HG02588 (cell line): ENCODE measurements at regions not wholly inside any gene's neighbourhood (a gene's known extent, or its start where the extent isn't known, plus 50 kb on each side); places are given as distances from the start of the nearest gene placed in this dataset.
"Not testable (repeated sequence)": the region's sequence is repeated elsewhere in the genome, so short reads cannot be mapped to it uniquely, and the experiment has no call there.

ENCODE experiments used
- ATAC-seq: cut with Tn5 transposase; IDR thresholded peaks from one replicate; pipeline ENCODE4 v1.9.1; 2021; ENCODE audit warnings: mild to moderate bottlenecking, moderate library complexity; ENCODE audit not compliant: unreplicated experiment

DNA sequence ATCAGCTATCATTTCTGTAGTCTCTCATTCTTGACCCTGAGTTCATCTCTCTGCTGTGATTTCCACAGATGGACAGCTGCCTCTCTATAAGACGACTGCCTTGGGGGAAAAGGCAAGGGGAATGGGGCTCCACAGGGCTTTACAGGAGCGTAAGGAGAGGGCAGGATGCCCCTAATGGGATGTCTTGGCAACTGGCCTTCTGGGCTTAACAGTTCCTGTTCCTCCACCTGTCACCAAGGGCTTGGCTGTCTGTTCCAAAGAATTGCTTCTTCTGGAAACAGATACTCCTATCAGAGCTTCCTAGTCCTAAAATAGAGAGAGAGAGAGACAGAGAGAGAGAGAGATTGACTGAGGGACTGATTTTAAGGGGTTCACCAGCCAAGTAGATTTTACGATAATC lies 181.9 kb downstream of the TMEM200A start:
- no peak for ATAC-seq

DNA sequence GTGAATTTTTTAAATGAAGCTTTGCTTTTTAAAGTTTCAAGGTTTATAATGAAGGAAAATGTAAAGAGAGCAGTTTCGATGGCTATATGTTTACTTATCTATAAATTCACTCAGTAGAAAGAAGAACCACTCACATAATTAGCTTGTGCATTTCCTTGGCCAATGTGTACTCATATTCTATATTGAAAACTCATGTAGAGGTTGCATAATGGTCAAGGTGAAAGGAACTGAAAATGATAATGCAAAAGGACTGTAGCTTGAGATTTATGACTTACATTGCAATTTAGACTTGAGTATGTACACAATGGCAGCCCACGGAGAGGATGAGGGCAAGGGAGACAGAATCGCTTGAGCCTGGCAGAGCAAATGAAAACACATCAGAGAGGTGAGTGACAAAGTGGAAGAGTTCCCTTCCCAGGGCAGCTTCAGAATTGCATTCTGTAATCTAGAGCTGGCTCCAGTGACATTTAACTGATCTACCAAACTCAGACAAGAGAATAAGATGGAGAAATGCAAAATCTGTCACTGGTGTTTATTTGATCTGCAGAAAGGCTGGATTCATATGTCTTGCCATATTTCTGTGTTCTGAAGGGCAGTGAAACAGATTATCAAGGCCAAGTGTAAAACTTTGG lies 191.8 kb downstream of the TMEM200A start:
- no peak for ATAC-seq

DNA sequence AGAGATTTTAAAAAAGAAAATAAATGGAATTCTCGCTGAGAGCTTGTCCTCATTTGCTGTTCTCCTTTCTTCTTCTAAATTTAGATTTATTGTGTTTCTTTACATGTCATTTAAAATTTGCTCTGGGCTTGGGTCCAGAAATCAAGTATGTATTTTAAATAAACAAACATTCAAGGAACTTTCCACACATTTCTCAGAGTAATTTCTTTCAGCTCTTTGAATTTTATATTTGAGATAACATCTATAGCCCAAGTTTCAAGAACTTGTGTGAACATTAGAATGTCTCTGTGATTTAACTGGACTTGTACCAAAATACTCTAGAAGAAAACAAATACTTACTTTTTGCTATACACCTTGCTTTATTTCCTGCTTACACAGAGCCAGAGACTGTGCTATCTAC lies 192.3 kb downstream of the TMEM200A start:
- ATAC-seq: no peak

DNA sequence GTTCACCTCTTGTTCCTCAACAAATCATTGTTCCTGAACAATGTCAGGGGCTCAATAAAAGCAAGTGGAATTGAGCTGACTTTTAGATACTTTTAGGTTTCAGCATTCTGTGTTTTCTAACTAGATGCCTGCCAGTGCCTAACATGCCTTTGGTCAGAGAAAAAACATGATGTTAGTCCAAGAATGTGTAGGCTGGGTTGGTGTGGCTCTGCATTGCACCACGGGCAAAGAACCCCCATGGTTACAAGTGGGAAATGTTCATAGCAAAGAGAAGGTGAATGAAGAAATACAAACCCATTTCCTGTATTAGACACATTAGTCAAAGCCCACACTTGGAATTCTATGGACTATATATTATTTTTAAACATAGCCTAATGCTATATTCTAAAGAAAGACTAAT lies 193.3 kb downstream of the TMEM200A start:
- no peak for ATAC-seq

DNA sequence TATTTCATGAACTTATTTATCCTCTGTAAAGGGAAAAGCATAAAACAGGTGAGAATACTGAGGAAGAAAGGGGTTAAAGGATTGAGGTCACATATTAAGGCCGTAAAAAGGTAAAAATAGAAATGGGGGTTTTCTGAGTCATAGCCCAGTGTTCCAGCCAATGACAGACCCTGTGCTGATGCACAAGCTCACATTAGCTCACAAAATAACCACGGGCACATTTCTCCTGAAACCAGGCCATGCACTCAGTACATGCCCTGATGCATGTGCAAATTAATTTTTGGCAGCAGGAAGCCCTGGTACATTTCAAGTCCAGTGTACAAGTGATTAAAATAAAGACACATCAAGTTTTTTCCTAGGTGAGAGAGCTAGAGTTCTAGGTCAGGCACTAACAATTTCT lies 194.4 kb downstream of the TMEM200A start:
- no peak for ATAC-seq

DNA sequence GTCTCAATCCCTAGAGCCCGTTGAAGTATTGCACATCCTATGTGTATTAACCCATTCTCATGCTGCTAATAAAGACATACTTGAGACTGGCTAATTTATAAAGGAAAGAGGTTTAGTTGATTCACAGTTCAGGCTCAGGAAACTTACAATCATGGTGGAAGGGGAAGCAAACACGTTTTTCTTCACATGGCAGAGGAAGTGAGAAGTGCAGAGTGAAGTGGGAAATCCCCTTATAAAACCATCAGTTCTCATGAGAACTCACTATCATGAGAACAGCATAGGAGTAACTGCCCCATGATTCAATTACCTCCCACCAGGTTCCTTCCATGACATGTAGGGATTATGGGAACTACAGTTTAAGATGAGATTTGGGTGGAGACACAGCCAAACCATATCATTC lies 195.3 kb downstream of the TMEM200A start:
- not testable (repeated sequence) for ATAC-seq

DNA sequence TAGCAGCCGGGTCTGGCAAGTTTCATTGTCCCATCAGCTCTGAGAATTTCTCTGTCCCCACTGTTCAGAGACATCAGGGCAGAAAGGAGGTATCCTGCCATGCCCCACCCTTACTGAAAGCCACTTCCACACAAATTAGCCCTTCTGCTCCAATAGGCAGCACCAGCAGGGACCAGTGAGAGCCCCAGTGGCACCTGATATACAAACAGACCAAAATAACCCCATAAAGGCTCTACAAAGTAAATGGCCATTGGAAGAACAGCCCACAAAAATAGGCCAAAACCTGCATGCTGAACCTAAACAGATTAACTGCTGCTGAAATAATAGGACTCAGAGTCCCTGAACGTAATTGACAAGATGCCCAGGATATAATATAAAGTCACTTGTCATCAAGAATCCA lies 199.9 kb downstream of the TMEM200A start:
- no peak for ATAC-seq

DNA sequence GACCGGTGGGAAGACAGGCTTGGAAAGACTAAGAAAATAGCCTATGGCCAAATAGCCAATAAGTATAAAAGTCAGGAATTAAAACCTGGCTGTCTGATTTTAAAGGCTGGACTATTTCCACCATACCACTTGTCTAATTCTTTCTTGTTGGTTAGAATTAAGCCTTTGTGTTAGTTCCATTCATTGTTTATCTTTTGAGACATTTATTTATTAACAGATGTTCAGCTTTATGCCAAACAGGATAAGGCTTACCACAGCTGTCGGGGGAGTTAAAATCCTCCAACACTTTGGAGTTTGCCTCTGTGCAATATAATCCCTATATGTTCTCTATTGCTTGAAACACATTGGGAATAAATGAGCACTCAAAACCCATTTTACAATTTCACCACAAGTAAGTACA lies 208.3 kb downstream of the TMEM200A start:
- ATAC-seq: no peak

DNA sequence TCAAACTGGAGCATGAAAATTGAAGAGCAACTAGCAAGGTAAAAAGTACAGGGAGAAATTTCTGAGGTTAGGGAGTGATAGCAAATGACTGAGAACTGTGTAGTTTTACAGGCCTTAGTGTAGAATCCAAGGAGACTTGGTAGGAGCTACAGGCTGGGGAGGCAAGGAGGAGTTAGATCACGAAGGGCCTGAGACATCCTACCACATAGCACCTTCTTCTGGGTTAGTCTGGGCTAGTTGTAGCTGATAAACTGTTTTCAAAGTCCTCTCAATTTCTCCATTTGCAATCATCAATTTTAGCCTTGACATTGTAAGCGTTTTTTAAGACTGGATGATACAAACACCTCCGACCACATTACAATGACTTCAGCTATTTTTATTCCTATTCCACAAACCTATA lies 209.7 kb downstream of the TMEM200A start:
- ATAC-seq: no peak

DNA sequence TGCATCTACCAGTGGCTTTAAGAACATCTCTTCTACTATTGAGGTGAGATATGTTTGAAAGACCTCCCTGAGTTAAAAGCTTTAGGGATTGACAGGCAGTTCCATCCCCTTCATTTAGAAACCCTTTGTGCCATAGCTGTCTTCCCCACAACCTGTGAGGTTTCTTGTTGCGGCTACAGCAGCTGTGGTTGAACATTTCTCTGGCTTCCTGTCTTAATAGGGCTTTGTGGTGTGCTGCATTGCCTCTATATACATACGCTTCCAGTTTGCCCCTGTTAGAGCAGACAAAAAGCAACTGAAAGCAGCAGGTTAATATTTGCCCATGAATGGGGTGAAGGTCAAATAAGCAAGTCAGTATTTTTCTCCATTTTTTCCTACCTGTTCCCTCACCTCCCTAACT lies 210.2 kb downstream of the TMEM200A start:
- peak; percentile 100 for ATAC-seq

DNA sequence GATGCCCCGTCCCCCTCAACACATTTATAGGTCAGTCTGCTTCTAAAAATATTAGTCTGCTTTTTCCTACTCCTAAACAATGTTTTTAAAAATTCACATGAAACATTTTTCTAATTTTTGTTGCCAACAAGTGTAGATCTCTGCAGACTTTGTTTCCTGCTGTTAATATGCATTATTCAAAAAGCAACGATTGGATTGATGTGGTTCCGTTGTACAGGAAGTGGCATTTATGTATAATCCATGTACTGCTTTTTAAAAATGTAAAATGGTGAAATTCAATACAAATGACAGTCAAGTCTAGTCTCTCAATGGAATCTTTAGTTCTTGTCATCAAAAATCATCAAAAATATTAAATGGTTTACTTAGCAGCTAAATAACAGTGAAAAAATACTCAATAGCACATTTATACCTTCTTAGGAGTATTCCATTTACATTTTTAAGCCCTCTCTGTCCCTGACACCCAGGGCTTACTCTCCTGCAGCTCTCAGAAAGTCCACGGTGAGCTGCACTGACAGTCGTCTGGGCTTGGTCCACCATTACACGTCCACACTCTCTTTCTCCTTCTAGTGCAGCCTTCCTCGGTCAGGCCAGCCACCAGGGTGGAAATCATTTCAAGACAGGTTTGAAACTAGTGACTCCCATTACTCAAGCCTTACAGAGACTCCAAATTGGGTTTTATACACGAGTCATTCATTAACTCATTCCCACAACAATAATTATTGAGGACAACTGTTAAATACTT lies 211.5 kb downstream of the TMEM200A start:
- no peak for ATAC-seq

DNA sequence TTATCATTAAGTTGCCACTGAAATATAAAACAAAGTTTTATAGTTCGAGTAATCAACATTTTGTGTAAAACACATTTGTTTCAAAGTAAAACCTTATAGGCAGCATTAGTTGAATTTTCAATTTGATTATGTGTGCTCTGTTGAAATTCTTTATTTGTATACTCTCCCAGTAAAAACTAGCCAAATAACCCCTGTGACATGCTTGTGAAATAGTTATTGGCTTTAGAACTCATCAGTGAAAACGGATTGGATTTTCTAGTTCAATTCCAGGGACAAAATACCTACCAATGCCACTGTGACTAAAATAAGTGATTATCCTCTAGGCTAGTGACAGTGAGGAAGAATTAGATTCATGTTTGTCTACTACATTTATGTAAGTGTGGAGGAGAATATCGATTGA lies 212.9 kb downstream of the TMEM200A start:
- ATAC-seq: no peak

DNA sequence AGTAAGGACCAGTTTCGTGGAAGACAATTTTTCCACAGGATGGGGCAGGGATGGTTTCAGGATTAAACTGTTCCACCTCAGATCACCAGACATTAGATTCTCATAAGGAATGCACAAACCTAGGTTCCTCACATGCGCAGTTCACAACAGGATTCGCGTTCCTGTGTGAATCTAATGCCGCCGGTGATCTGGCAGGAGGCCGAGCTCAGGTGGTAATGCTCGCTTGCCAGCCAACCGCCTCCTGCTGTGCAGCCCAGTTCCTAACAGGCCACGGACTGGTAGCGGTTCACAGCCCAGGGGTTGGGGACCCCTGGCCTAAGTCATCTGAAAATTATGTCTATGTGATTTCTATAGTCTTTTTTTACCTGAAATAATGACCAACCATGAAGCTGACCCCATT lies 217.5 kb downstream of the TMEM200A start:
- ATAC-seq: no peak

DNA sequence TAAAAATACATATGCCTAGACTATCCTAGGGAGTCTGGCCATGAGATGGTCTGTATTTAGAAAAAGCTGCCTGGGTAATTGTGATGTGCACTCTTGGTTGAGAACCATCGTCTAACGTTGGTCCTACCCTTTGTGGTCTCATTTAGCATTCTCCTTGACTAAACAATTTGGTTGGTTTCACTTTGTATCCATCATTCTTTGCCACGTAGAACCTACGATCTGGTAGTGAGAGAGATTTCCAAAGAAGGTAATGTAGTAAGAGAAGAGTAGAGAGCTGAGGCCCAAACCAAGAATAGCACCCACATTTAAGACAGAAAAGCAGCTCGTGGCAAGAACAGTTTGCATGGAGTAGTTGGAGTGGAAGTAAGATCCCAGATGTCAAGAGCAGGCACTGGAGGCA lies 219.8 kb downstream of the TMEM200A start:
- no peak for ATAC-seq

DNA sequence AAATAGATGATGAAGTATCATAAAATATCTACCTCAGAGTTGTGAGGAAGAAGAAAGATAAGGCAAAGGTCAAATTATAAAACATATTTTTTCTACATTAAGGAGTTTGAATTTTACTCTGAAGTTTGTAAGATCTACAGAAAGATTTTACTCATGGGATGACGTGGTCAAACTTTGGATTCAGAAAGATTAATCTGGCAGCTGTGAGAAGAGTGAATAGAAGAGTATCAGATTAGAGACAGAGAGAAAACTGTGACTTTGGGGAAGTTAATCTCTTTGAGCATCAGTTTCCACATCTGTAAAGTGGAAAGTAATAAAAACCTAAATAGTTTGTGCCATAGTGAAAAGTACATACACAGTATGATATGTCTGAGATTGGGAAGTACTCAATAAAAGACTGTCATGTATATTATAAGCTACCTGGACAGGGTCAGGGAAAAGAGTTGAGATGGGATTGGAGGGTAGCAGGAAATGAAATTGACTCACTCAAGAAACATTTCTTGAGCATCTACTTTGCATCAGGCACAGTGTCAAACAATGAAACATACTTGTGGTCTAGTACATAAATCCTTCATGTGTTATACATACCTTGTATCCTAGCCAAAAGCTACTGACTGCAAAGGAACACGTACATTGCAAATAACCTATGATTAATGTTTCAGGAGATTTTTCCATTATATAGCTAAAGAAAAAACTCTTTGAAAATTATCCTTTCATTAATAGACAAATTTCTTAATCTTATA lies 222.1 kb downstream of the TMEM200A start:
- no peak for ATAC-seq

DNA sequence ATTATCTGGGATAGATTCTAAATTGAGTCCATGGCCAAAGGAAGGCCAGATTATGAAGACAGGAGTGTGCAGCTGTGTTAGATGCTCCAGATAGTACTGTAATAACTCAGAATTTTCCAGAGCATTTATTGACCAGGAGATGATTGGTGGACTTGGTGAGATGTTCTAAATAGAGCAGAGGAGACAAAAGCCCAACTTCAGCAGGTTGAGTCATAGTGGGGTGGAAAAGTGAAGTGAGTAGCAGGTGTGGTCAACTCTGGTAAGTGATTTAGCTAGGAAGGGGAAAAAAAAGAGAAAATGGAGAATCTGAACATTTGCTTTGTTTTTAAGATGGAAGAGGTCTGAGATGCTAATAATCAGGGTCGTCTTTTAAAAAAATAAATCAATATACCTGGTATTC lies 227.4 kb downstream of the TMEM200A start:
- ATAC-seq: peak; percentile 76

DNA sequence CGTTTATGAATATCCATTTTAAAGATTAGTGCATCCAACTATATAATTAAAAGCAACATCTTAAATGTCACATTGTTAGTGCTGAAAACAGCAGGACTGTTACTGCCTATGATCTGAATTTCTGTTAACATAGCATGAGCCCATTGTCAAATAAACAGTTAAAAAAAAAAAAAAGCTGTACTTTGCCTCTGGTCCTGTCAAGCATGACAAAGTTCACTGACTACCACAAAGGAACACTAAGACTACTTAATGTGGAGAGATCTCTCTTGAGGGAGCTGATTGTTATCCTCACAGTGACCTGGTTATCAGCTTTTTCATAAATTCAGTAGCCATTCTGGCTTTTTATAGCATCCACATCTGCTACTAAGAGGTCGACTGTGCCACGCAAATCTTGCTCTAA lies 228.1 kb downstream of the TMEM200A start:
- no peak for ATAC-seq

DNA sequence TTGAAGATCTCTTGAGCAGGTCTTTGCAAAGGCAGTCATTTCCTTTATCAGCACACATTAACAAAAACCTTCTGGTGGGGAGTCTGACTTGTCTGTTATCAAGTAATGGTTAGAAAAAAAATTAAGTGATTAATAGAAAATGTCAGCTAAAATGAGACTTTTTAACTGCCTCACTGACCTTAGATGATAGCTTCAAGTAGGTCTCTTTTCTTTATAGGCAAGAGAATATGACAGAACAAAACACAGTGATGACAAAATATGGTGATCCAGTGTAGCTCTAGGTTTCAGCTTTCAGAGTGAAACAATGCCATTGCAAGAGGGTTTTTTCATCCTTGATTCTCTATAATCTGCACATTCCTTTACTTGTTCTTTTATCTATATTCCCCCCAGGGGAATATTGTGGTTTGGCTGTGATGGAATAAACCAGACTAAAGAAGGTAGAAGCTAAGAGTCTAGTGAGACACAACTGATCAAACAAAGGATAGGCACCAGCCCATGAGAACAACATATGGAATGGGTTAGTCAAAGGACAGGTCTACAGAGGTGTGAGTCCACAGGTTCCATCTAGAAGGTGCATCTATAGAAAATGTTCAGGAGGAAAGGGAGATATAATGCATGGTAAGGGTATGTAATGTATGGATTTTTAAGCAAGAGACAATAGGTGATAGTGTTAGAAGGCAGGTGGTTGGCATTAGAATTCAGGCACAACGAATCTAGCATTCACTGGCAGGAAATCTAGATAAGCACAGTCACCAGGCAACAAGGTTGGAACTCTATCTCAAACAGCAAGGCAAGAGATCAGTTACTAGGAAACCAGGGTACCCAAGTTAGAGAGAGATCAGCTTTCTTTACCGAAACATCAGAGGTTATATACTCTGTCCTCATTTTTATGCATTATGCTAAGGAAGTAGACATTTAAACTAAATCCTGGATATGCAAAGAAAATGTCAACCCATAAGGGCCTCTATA lies 228.9 kb upstream of the SMLR1 start:
- ATAC-seq: no peak

DNA sequence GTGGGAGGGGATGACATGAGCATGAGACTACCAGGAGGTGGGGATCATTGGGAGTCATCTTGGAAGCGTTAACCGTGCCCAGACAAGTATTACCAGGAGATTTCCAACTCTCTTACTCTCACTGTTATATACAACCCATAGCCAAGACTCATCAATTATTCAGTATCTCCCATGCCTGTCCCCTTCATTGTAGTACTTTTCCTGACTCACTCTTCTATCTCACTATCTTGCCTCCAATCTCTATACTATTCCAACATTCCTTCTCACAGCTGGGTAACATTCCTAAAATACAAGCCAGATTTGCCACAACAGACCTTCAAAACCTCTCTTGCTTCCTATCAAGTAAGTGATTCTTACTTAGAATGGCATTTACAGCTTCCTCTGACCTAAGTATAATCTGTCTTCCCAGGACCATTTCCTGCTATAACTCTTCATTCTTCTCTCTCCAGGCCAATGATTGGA lies 226.3 kb upstream of the SMLR1 start:
- ATAC-seq: no peak

DNA sequence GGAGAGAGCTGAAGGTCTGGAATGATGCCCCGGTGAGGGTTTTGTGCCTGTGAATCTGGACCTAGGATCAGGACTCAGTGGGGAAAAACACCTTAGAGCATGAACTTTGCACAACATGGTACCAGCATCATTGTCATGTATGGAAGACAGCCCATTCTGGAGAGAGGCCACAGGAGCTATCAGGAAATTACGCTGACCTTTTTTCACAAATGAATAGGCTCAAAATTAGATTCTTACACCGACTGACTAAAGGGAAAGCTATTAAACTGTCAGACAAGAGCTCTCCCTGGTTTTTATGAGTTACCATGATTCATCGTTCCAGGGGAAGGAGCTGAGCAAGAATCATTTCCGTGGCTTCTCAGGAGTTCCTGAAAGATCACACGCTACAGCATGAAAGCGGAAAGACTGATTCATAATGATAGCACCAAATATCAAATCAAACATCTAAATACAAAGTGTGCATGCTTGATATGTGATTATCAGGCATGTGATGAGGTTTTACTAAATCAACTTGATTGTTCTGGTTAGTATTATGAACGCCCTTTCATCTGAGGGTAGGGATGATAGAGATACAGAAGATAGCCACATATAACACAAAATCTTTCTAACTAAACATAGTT lies 224.9 kb upstream of the SMLR1 start:
- no peak for ATAC-seq
